HuH-7 (cell line): ENCODE measurements at regions not wholly inside any gene's neighbourhood (a gene's known extent, or its start where the extent isn't known, plus 50 kb on each side); places are given as distances from the start of the nearest gene placed in this dataset.
"Not testable (repeated sequence)": the region's sequence is repeated elsewhere in the genome, so short reads cannot be mapped to it uniquely, and the experiment has no call there.

Experiments
- DNase-seq: peaks from one replicate; pipeline ENCODE4 v3.0.0; 2011; ENCODE audit warnings: low spot score

DNA sequence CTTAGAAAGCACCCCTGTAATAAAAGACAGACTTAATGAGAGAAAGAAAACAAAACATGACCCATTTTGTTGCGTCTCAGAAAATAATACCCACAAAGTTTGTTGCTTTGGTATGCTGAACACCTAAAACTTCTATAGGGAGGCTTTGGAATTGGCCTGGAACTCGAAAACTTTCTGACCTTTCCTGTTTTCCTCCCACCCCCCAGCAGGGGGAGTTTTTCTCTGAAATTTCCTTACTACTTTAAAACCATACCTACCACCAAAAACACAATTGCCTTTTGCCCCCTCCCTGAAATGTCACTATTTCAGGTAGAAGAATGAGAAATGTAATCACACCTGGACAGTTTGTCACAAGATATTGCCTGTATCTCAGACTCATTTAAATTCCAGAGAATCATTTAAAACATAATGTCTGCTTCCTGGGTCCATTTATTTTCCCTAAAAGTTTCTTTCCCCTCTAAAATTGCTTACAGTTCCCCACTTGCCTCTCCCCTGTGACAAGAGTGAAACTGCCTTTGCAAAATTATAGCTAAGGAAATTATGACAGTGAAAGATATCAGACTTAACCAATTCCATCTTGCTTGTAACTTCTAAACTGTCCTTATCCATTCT is 2700.2 kb downstream of the PCDH9 start:
- peak; percentile 4 for DNase-seq

- no peak for DNase-seq
These were observed 2701.3 kb downstream of the PCDH9 start for GRCh38 chr13:64528838-64529237.

GRCh38 chr13:64527561-64527960 is 2702.6 kb downstream of the PCDH9 start:
- DNase-seq, result no peak

- no peak for DNase-seq
These were observed 2704.4 kb downstream of the PCDH9 start for GRCh38 chr13:64525687-64526086.

DNA sequence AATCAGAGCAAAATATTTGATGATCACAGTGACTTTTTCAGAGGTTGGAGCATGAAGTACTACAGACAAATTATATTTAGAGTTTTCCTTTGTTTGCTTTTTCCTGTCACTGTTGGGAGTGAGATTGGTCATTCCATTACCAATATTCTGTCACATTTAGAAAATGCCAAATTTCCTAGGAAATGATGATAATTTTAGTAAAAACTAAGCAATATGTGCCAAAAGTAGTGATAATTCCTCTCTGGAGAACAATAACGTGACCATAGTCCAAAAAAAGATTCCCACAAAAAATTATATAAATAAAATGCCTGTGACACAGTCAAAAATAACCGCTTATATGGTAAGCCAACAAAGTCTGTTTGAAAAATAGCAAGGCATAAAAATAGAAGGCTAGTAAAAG is 2719.4 kb downstream of the PCDH9 start:
- no peak for DNase-seq

DNA sequence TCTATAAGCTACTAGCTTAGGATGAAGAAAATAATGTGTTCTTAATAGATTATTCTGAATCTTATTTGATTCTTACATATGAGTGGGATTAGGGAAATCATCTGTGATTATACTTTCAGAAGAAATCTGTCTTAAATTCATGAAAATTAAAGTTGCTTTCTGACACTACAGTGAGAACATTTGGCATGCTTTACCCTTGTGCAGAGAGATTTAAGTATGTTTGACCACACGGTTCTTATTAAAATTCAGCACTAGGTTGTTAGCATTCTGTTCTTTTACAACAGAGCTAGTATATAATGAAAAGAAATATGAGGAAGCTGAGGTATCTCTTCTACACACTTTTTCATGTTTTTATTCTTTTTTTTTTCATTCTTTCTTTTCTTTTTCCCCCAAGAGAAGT is 2723.9 kb downstream of the PCDH9 start:
- no peak for DNase-seq

DNA sequence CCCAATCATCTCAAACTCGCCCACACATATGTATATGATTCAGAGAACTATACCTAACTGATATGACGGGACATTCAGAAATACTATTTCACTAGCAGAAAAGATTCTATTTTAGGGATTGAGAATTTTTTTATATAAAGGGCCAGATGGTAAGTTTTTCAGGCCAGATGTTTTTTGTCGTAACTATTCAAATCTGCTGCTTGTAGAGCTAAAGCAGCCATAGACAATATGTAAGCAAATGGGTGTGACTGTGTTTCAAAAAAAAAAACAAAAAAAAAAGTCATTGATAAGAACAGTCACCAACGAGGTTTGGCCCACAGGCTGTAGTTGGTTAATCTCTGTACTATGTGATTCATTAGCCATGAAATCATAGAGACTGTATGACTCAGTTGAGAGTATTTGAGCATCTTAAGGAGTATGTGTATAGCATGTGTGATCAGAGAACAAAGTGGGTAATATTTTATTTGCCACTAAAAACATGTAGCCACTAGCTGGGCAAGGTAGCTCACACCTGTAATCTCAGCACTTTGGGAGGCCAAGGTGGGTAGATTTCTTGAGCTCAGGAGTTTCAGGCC is 2724.7 kb downstream of the PCDH9 start:
- no peak for DNase-seq

GRCh38 chr13:64488731-64489130 is 2741.4 kb downstream of the PCDH9 start:
- no peak for DNase-seq

- no peak for DNase-seq
These were observed 2747.8 kb downstream of the PCDH9 start for GRCh38 chr13:64482373-64482772.

DNA sequence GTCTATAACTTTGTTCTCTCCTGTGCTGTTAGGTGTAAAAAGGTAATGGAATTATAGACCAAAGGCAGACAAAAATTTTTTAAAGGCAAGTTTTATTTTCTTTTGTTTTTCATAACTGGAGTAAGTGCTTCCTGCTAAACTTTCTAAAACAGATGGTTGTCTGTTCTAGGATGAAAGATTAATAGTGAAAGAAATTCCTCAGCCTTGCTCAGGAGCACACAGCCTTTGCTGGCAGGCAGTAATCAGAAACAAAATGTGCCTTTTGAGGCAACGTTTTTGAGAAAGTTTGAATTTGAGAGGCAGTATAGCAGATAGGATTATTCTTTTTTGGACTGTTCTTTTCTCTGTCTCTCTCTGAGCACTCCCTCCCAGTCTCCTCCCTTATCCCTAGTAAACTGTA is 2749.5 kb downstream of the PCDH9 start:
- DNase-seq, result no peak

GRCh38 chr13:64480211-64480610 is 2749.9 kb downstream of the PCDH9 start:
- no peak for DNase-seq

- DNase-seq, result no peak
These were observed 2753.0 kb downstream of the PCDH9 start for GRCh38 chr13:64477146-64477545.

GRCh38 chr13:64476041-64476568 is 2754.0 kb downstream of the PCDH9 start:
- DNase-seq, result not testable (repeated sequence)

GRCh38 chr13:64471916-64472315 is 2758.2 kb downstream of the PCDH9 start:
- peak; percentile 6 for DNase-seq

GRCh38 chr13:64470751-64471150 is 2759.4 kb downstream of the PCDH9 start:
- no peak for DNase-seq

- DNase-seq, result no peak
These were observed 2770.4 kb downstream of the PCDH9 start for GRCh38 chr13:64459778-64460177.

DNA sequence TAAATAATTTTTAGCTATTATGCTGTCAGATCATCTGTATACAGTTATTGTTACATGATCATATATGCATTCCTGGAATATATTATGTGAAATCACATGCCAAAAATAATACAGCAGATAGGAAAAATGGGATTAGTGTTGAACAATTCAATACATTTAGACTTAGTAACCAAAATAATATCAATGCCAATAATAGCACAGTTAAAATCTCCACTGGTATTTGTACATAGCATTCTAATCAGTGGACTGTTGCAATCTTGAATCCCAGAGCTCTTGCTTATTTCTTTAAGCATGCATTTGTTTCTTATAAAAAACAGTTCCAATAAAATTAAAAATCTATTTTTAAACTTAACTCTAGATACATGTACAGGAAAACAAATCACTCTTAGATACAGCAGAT is 2772.2 kb downstream of the PCDH9 start:
- no peak for DNase-seq

- DNase-seq, result no peak
These were observed 2775.0 kb downstream of the PCDH9 start for GRCh38 chr13:64455124-64455523.

GRCh38 chr13:64453831-64454230 is 2776.3 kb downstream of the PCDH9 start:
- no peak for DNase-seq

GRCh38 chr13:64446372-64446771 is 2783.8 kb downstream of the PCDH9 start:
- DNase-seq, result peak; percentile 7

DNA sequence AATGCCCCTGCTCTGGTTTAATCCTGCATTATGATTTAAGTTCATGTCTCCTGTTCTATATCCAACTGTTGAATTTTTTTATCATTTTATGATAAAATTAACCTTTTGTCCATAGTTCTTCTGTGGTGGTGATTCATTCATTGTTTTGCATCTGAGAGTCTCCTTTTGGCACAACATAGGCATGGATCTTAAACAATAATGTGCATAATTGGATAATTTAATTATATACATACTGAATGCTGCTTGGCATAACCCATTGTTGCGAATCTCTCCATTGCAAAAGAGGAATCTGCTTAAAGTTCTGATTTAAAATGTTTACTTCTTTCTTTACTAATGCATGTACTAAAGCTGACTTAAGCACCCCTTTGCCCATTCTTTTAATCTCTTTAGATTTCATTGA is 2788.4 kb downstream of the PCDH9 start:
- no peak for DNase-seq

DNA sequence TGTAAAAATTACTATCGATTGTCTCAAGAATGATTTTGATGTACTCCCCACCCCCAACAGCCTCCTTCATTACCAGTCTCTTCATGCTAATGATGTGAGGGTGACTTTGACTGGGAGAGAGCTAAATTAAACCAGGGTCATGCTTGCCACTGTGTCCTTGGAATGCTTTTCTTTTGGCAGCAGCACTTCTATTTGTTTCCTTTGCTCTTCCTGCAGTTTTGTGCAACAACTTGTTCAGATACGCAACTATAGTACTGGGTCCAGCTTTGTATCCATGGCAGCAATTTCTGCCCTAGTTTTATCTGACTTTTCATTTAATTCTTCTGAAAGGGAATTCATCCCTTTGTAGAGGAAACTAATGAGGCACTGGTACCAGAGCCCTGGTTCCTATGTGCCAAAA is 2792.1 kb downstream of the PCDH9 start:
- DNase-seq, result no peak

DNA sequence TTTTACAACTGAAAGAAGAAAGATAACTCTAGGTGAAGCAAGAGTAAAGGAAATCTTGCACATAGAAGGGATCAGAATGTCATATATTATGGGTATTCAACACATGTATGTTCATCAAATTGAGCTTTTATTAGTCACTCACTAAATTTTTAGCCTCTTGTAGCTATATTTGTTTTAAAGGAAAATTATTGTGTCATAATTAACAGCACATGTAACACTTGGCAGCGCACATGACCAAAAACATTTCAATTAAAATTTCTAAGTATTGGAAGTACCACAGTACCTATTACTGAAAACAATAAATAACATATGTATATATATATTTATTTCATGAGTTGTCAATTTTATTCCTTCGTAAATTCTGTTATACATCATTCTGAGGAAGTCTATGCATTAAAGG is 2800.4 kb downstream of the PCDH9 start:
- no peak for DNase-seq

- no peak for DNase-seq
These were observed 2801.9 kb downstream of the PCDH9 start for GRCh38 chr13:64428196-64428595.
